NCI-H82 (cell line): ENCODE measurements at regions not wholly inside any gene's neighbourhood (a gene's known extent, or its start where the extent isn't known, plus 50 kb on each side); places are given as distances from the start of the nearest gene placed in this dataset.
"Not testable (repeated sequence)": the region's sequence is repeated elsewhere in the genome, so short reads cannot be mapped to it uniquely, and the experiment has no call there.

ENCODE experiments used
- DNase-seq: peaks from one replicate; lab custom pipeline; 2025; lab: John Stamatoyannopoulos, UW

DNA sequence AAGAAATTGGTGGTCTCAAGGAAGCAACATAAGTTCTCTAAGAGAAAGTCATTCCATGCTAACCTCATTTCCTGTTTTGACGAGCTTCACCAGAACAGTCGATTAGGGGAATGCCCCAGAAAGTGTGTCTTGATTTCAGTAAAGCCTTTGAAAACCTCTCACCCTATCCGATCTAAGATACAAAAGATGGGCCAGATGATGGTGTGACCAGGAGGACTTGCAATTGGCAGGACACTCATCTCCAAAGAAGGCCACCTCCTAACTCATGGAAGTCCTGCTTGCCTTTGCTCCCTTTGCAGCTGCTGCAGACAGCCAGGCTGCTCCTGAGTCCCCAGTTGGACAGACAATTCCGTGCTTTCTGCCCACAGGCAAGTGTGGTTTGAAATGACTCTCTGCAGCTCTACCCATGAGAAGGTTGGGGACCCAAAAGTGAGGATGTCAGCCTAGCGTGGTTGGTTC lies 304.2 kb downstream of the BCL2L11 start:
- DNase-seq = not testable (repeated sequence)

DNA sequence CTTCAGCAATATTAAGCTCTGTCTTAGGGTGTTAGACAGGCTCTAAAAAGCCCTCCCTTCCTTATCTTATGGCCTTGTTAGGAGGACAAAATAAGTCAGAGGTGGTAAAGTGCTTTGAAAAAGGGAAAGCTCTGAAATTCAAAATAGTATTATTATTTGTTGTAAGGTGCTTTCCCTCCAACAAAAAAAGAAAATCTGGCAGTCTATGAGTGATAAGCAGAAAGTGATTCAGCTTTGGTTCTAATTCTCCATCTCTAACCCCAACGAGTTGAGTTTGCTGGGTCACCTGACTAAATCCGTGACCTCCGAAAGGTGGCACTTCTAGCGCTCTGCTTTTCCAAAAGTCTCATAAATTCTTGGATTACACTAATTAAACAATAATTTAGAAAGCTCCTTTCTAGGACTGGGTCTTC lies 305.1 kb downstream of the BCL2L11 start:
- DNase-seq = not testable (repeated sequence)

DNA sequence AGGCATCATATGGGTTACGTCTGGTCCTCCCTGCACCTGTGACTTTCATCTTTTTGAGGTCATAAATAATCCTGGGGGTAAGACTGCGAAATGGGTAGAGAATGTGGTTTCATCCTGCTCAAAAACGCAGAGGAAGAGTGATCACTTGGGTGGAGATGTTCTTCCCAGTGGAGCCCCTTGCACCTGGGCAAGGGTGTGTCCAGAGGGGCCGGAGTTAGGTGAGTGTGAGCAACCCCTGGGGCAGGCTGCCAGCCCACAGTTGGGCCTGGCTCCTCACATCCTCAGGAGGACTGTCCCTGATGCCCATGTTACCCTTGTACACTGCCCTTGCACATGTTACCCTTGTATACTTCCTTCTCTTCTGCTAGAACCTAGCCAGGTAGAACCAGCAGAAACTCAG lies 306.6 kb downstream of the BCL2L11 start:
- DNase-seq = not testable (repeated sequence)

DNA sequence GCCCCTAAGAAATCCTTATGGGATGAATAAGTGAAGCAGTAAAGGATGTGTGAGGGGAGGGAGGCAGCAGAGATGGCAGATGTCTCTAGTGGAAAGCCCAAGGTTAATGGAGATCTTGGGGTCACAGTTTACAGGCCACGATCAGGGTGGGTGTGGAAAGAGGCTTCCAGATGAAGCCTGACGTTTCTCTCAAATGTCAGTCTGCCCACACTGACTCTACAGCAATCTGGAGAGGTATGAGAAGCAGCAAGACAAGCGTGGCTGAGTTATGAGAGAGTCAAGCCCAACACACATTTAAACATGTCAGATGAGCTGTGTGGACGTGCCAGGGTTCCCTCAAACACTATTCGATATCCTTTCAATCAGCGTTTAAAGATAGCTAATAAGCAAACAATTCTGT lies 308.2 kb downstream of the BCL2L11 start:
- not testable (repeated sequence) for DNase-seq

DNA sequence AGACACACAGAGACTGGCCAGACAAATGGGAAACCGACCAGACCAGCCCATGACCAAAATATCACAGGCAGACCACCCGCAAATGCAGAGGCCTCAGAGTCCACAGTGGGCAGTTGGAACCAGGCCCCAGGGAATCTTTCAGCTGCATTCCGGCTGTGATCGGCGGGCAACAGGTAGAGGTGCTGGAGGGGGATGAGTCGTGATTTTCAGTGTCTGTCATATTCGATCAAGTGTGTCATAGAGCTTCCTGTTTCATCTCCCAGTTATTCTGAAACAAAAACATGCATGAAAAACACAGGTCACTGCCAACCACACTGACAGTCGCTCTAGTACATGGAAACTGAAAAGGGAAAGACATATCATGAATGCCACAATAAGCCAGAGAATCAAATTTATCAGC lies 308.6 kb downstream of the BCL2L11 start:
- not testable (repeated sequence) for DNase-seq

DNA sequence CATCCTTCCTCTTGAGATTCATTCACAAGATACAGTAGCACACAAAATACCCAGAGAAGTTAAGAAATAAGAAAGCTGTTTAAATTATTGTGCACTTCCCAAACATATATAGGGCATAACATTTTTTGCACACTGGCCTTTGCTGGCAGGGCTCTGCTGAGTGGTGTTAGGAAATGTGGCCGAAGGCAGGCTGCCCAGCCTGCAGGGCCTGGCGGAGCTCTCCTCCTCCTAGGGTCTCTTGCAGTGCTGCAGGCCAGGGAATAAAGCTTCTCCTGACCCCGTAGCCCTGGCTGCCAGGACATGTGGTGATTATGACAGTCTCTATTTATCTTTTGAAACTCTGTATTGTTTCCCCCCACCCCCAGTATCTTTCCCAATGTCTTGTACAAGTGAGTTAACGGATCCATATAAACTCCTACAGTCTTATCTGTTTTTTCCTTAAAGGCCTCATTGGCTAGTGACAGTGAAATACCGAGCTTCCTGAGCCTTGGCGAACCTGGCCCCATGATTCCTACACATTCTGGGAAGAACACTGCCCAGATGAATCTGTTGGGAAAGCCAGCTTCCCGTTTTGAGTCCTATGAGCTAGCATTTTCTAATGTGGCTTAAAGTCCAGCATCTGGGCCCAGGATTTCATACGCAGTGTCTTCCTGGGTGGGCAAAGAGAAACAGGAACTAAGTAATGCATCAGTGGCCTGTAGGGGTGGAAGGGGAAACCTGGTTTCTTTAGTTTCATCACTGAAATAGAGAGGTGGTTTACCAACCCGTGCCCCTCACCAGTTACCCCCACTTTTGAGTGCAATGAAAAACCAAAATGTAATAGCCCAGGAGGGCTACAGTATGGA lies 310.3 kb downstream of the BCL2L11 start:
- not testable (repeated sequence) for DNase-seq

DNA sequence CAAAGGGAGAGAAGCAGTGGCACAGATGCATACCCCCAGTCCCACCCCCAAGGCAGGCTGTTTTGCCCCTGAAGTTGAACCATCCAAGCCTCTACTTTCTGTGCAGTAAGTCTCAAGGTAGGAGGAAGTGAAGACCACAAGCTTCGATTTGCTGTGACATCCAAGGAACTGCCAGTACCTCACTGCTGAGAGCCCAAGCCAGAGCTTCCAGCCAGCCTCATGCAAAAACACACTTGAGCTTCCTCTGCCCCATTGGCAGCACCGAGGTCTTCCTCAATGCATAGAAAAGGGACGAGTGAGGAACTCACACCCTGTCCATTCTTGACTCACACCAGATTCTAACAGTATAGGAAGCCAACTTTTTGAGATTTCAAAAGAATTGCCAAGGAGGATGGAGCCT lies 311.7 kb downstream of the BCL2L11 start:
- not testable (repeated sequence) for DNase-seq

DNA sequence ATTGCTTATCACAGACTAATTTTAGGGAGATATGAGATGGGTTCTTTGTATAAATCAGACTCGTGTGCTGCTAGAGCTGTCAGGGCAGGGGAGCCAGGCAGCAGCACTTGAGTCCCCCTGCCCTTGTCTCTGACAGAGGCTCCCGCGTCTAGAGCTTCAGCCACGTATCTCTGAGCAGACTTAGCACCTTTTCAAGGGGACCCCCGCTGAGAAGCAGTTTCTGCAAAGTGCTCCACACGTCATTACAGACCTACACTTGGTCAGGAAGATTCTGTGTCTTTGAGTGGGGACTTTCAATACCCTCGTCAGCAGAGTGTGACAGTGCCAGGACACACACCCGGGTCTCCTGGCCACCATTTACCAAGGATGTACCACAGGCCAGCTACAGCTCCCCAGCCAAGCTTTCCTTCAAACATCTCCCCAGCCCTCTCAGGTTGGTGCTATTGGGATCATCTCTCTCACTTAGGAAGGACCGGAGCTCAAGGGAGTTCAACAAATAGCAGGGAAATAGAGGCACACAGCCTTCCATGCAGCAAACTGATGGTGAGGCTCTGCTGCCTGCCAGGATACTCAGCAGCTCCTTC lies 312.3 kb downstream of the BCL2L11 start:
- not testable (repeated sequence) for DNase-seq

DNA sequence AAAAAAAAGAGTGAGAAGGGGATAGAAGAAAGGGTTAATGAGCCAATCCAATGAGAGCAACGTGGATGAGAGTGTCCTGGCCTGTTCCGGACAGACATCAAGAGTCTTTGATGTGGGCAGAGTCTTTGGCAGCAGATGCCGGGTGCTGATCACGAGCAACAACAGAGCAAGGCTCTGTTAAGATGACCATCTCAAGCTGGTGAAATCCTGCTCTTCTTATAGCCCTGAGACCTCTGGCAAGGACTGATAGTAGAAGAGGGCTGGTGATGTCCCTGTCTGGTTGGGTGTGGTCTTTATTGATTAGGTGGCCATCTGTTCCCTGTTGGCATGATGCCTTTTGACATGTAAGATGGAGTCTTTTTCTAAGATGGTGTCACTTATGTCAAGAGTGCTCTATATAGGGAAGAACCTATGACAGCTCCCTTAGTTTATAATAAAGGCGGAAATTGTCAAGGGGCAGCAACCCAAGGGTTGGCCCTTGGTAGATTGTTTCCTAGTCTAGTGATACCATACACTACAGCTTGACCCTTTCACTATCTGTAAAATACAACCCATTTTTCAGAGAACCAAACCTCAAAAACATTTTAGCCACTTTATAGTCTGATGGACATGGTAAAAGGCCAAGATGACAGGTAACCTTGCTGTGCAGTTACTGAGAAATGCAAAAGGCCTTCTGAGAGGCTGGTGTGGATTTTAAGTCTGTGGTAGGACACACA lies 313.3 kb downstream of the BCL2L11 start:
- DNase-seq = not testable (repeated sequence)

DNA sequence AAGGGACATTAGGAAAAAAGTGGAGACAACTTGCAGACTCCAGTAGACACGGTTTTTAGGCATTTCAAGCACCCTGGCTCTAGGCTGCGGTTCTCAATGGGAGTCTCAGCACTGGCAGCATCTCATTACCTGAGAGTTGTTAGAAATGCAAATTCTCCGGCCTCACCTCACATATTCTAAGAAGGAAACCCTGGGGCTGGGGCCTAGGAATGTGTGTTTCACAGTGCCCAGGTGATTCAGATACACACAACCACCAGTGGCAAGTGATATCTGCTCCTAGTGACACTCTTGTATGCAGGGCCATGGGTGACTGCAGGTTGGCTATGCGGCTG lies 313.9 kb downstream of the BCL2L11 start:
- DNase-seq = not testable (repeated sequence)

DNA sequence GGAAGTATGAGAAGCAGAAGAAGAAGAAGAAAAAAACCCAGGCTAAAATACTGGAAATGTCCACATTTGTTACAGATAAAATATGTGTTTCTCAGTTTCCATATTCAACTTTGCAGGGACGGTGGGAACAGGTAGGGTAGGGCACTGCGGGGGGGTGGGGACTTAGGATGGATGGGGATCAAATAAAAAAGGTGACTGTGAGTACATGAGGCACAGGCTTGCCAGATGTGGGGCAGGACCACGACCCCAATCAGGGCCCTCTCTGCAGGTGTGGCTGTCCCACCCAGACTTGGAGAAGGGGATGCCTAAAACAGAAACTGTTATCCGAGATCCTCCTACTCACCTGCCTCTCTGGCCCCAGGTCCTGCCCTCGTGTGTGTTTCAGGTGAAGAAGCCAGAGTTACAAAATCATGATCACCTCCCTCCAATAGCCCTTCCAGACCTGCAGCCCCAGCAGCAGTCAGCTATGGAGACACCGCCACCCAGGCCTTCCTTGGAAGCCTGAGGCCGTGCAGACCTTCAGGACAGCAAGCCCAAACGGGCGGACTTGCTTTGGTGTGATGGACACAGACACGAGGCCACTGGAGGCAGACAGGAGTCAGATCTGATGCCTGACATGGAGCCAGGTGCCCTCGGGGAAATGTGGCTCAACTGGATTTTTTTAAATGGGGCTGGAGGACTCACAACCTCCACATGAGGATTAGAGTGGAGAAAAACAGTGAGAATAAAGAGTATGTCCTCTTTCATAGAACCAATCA lies 315.0 kb downstream of the BCL2L11 start:
- not testable (repeated sequence) for DNase-seq

DNA sequence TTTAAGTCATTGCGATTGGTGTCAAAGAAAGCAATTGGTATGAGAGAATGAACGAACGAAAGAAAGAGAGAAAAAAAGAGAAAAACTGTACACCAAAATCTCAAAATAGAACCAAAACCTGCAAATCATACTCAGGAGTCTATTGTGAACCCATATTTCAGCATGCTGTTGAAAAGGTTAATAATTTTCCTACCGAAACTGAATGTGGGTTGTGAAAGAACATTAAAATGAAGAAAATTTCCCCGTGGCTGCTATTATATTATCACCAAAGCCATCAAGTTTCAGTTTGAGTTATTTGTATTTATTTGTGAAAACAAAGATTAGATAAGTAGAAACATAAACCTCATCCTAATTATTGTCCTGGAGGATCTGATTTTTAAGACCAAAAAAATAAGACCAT lies 315.7 kb downstream of the BCL2L11 start:
- DNase-seq = not testable (repeated sequence)

DNA sequence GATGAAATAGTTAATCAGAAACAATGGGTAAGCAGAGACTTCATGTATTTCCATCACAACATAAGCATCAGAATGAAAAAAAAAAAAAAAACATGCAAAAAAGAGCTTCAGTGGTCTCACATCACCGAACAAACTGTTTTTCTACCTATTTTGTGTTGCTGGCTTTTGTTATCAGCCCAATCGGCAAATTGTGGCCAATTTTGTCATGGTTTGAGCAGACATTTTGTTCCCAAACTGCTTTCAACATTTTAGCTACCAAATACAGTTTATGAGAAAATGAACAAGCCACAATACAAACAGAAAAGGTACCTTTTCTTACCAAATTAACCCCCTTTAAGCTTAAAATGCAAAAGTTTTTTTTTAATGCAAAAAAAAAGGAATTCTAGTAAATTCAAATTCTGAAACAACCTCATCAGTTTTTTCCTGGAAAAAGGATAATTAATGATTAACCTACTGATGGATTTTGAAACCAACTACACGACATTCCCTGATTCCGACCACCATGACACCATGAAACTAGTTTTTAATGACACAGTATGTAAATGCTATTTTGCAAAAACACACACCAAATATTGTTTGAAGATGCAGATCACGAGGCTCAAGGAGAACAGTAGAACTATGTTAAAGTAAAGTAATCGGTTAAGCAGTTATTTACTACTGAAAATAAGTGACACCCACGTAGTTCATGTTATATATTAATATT lies 316.7 kb downstream of the BCL2L11 start:
- not testable (repeated sequence) for DNase-seq

DNA sequence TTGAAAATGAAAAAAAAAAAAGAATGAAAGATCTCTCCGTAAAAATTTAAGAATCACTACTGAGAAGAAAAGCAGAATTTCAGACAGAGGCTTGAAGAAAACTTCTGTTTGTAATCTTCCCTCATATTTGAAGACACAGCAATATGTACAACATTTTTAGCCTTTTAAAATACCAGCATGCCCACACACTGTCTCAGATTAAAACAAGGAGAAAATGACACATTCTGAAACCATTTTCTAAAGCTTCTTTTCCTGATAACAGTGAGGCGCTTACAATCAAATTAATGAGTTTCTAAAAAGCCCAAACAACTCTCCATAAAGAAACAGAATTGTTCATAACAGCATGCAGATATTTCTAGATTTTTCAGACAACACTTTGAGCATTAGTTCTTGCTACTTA lies 317.4 kb downstream of the BCL2L11 start:
- DNase-seq = not testable (repeated sequence)

DNA sequence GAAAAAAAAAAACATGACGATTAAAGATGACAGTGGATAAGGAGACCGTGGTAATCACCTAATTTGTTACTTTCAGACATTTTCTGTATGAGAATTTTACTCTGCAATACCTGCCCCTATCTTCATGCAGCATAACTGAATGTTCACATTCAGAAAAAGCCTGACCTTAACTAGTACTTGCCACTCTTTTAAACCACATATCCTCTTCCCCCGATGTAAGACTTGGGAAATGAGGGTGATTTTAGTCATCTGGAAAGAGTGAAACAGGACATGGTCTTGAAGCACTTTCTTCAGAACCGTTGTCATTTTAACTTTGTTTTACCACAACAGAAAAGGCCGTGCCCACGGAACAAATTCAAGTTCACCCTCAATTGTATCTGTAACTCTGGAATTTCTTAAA lies 318.5 kb downstream of the BCL2L11 start:
- not testable (repeated sequence) for DNase-seq

DNA sequence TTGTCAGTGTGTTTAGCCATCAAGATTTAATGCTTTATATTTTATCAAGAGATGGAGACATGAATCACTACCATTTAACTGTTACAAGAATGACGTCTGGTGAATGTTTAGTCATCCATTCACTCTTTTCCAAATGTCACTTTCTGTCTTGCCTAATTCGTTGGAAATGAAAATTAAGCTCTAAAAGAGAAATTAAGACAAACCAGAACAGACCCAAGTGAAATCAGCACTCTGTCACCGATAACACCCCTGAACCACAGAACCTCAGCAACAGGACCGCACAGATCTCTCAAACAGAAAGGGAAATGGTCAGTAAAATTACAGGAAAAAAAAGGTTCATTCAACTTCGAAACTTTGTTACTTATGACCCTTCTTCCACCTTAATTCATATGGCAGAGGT lies 320.9 kb downstream of the BCL2L11 start:
- not testable (repeated sequence) for DNase-seq

DNA sequence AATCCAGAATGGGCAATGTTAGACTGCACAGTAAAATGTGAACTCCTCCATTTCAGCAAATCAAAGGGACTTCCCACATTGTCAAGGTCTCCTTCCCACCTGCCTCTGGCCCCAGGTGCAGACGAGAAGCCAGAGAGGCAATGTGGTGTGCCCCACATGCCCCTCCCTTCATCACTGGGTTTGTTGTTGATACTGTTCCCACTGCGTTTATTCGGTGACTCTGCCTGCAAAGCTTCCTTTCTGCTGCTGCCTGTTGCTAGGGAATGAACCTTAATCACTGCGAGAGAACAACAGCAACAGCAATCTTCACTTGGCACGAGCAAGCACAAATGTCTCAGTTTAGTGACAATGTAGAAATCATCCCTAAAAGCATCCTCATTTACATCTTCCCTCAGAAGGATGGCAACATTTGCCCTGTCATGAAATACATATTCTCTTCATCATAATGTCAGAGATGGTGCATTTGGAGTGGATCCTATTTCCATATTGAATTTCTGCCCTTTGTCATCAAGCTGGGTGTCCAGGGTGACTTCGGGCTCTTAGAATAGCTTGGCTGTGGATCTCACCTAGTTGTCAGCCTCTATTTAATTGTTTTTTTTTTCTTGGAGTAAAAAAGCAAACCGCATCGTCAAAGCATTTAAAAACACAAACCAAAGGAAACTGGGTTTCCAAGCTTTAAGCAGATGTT lies 322.2 kb downstream of the BCL2L11 start:
- DNase-seq = not testable (repeated sequence)

DNA sequence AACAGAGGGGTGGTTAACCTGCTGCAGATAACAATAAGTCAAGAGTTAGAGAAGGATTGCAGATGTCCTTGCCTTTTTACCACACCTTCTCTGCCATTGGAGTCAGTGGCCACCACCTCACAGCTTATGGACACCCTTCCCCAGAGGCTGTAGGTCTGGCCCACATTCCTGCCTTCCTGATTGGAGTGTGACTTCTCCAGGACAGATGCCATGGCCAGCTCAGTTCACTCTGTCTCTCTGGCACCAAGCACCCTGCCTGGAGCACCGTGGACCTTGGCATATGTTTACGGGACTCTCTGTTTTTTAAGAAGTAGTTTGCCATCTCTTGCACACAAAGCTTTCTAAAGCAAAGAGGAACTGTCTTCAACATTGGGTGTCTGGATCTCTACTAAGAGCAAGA lies 323.8 kb downstream of the BCL2L11 start:
- not testable (repeated sequence) for DNase-seq

DNA sequence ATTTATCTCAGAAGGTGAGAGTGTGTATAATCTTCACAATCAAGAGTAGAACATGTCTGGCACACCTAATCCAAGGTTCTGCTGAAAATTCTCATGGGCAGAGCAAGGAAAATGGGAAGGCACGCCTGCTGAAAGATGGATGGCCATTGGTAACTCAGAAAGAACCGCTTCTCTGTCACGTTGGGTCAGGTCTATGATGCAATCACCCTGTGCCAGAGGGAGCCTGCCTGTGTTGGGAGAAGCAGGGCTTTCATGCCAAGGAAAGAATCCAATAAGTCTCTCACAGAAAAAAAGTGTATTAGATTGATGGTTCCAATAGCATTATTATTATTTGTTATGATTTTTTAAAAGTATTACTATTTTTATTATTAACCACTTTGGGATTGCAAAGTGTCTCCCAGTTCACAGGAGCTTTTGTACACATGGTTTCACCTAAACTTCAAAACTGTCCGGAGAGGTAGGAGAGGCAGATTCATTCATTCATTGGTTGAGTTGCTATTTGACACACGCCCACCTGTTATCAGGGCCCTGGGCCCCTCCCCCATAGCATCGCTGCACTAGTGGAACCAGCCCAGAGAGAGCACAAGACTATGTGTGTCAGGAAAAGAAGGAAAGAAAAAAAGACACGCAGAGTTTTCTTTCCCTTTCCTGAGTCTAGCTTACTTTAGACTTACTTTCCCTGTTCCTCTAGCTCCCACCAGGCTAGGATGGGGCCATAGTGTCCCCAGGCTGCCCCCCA lies 324.6 kb downstream of the BCL2L11 start:
- DNase-seq = not testable (repeated sequence)

DNA sequence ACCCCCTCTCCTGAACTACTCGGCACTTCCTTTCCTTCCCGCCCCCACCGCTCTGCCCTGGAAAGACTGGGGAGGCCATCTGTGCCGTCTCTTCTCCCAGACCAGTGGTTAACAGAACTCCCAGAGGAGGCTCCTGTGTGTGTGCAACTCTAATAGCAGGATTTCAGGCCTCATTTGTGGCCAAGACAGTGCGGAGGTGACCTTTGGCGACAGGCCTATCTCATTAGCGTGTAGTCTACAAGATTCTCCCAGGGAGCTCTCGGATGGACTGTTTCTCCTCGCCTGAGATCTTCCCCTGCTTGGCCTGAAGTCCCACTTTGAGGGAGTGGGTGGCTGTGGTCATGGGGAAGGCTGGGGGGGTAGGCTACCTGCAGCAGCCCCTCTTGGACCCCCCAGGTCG lies 325.2 kb downstream of the BCL2L11 start:
- DNase-seq = not testable (repeated sequence)
